Lower leg skin (tissue), 3 donors: ENCODE measurements at regions not wholly inside any gene's neighbourhood (a gene's known extent, or its start where the extent isn't known, plus 50 kb on each side); places are given as distances from the start of the nearest gene placed in this dataset.
"Not testable (repeated sequence)": the region's sequence is repeated elsewhere in the genome, so short reads cannot be mapped to it uniquely, and the experiment has no call there.

Experiments used
- POLR2A ChIP-seq, 2 donors: fragments of 450-650 bp; IDR thresholded peaks; one replicate each; pipeline ENCODE4 v1.6.1; 2016 to 2017; ENCODE audit warnings: antibody characterized with exemption in 2 of 2, mild to moderate bottlenecking in 1 of 2, moderate library complexity in 1 of 2
- TF ChIP-seq, protein P1 (sequence below), 3 donors: fragments of 450-650 bp; IDR thresholded peaks; one replicate each; pipeline ENCODE4 v1.5.1; 2016; ENCODE audit warnings: antibody characterized with exemption in 3 of 3, mild to moderate bottlenecking in 3 of 3, moderate library complexity in 2 of 3

GRCh38 chr11:127772938-127773337, 772.4 kb upstream of the KIRREL3 start:
- TF ChIP-seq POLR2A (IDR thresholded peaks at IDR 0.05) = not testable (repeated sequence)
- TF ChIP-seq, protein P1, sequence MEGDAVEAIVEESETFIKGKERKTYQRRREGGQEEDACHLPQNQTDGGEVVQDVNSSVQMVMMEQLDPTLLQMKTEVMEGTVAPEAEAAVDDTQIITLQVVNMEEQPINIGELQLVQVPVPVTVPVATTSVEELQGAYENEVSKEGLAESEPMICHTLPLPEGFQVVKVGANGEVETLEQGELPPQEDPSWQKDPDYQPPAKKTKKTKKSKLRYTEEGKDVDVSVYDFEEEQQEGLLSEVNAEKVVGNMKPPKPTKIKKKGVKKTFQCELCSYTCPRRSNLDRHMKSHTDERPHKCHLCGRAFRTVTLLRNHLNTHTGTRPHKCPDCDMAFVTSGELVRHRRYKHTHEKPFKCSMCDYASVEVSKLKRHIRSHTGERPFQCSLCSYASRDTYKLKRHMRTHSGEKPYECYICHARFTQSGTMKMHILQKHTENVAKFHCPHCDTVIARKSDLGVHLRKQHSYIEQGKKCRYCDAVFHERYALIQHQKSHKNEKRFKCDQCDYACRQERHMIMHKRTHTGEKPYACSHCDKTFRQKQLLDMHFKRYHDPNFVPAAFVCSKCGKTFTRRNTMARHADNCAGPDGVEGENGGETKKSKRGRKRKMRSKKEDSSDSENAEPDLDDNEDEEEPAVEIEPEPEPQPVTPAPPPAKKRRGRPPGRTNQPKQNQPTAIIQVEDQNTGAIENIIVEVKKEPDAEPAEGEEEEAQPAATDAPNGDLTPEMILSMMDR (IDR thresholded peaks at IDR 0.05) = not testable (repeated sequence)
